HG02852 (cell line): ENCODE measurements at regions not wholly inside any gene's neighbourhood (a gene's known extent, or its start where the extent isn't known, plus 50 kb on each side); places are given as distances from the start of the nearest gene placed in this dataset.

ENCODE experiments used
- ATAC-seq: cut with Tn5 transposase; IDR thresholded peaks from one replicate; pipeline ENCODE4 v1.9.1; 2021; ENCODE audit warnings: mild to moderate bottlenecking, moderate library complexity; ENCODE audit not compliant: unreplicated experiment

- no peak for ATAC-seq
Measured at GRCh38 chr13:28548468-28548867, 53.5 kb upstream of the FLT1 start.

DNA sequence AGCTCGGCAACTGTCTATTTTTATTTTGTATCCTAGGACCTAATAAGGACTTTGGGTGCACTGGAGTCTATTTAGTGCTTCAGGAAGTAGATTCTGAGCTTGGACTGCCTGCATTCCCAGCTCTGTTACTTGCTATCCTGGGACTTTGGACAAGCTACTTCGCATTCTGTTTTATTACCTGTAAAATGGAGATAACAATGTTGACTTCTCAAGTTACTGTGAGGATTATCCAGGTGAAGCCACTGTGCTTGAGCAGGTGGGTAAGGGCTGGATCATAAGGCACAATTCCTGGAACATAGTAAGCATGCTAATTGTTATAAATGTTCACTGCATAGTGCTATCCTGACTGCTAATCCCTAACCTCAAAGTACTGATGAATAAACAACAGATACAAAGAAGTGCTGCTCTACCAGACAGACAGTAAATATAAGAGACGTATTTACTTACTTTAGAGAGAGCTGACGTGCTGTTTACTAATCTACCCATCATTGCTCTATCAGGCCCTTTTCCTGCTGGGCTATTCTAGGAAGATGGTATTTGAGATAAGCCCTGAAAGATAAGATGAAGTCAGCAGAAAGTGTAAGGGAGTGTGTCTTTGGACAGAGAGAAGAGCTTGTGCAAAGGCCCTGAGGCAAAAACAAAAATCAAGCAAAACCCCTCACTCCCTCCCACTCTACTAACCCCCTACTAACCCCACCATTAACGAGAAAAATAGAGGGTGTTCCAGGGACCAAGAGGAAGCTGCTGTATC is 50.8 kb upstream of the FLT1 start:
- ATAC-seq, result no peak
